GM12865 (cell line): ENCODE measurements at regions not wholly inside any gene's neighbourhood (a gene's known extent, or its start where the extent isn't known, plus 50 kb on each side); places are given as distances from the start of the nearest gene placed in this dataset.
"Not testable (repeated sequence)": the region's sequence is repeated elsewhere in the genome, so short reads cannot be mapped to it uniquely, and the experiment has no call there.

Experiments used
- DNase-seq: peaks from one replicate; pipeline ENCODE4 v3.0.0; 2010; ENCODE audit warnings: low read depth
- H3K4me3 ChIP-seq: 2 replicates; pipeline ENCODE4 v1.5.1; 2011; ENCODE audit warnings: mild to moderate bottlenecking, low read depth, low read length, control low read depth
- TF ChIP-seq, protein P1 (sequence below): IDR thresholded peaks from 2 replicates; pipeline ENCODE4 v1.5.1; 2011; ENCODE audit warnings: low read length, control low read depth, low read depth, inconsistent platforms; ENCODE audit not compliant: insufficient read depth; ENCODE audit errors: missing control alignments

DNA sequence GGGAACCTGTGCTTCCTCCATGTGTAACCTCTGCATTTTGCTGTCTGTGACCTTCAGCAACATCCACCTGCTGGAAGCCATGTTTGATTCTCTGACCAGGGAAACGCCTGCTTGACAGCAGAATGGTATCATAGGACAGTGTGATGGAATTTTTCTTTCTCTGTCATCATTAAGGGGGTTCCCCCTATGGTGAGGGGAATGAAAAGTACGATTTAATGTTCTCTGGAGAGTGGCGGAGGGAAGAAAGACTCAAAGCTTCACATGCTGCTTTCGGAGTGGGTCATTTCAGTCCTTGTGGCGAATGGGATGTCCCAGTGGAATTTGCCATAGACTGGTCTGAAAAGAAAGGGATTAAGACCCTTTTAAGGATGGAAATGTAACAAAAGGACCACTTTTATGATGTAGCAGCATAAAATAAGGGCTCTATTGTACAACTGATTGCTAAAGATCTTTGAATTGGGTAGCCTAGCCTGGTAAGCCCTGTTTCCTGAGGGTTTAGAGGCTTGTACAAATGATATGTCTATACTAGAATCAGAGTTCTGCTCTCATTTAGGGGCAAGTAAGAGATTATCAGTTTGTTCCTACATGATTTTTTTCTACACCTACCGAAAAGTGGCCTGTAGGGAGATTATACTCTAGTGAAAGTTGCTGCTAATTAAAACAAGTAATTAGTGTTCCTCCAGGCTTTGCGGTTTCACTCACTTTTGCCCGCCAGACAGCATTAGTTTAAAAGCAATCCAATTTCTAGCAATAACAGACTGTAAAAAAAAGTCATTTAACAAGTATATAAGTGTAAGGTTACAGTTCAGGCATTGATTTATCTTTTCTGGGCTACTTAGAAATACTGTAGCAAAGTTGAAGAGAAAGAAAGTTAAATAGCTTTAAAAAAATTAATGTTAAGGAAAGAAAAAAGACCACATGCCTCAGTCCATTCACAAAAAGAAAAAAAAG, 904.5 kb downstream of the NR2F1-AS1 start:
- DNase-seq = peak; percentile 24
- H3K4me3 ChIP-seq = no peak overlapping the region
- TF ChIP-seq, protein P1, sequence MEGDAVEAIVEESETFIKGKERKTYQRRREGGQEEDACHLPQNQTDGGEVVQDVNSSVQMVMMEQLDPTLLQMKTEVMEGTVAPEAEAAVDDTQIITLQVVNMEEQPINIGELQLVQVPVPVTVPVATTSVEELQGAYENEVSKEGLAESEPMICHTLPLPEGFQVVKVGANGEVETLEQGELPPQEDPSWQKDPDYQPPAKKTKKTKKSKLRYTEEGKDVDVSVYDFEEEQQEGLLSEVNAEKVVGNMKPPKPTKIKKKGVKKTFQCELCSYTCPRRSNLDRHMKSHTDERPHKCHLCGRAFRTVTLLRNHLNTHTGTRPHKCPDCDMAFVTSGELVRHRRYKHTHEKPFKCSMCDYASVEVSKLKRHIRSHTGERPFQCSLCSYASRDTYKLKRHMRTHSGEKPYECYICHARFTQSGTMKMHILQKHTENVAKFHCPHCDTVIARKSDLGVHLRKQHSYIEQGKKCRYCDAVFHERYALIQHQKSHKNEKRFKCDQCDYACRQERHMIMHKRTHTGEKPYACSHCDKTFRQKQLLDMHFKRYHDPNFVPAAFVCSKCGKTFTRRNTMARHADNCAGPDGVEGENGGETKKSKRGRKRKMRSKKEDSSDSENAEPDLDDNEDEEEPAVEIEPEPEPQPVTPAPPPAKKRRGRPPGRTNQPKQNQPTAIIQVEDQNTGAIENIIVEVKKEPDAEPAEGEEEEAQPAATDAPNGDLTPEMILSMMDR = no peak

DNA sequence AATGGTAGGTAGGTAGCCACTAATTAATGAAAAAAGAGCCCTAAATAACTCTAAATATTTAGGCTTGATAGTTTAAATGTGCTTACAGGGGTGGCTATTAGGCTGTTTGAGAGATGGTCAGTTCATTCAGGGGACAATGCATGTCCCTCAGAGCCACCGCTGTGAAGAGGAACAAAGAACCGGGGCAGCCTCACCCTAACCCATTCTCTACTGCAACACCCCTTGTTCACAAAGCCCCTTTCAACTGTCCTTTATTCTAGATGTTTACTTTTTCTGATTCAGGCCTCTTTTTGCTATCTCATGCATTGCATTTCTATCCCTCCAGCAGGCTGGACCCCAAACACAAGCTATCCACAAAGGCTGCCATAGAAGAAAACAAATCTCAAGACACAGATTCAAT, 906.7 kb downstream of the NR2F1-AS1 start:
- H3K4me3 ChIP-seq = no peak overlapping the region
- TF ChIP-seq, protein P1 = no peak
- no peak for DNase-seq

DNA sequence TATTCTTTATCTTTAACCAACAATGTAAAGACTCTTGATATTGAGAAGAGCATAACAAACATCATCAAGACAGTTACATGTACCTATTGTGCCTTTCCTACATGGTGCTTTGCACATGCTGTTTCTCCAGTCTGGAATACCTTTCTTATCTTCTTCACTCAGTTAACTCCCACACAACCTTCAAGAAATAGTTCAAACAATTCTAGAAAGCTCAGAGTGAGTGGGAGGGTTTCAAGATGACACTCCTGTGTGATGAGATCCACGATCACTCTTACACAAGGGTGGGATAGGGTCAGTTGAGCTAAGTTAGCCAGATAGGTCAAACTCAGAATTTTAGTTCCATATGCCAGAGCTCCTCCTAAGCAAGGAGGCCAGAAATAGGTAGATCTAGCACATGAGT, 915.5 kb downstream of the NR2F1-AS1 start:
- TF ChIP-seq, protein P1 = no peak
- H3K4me3 ChIP-seq = no peak overlapping the region
- DNase-seq = no peak

DNA sequence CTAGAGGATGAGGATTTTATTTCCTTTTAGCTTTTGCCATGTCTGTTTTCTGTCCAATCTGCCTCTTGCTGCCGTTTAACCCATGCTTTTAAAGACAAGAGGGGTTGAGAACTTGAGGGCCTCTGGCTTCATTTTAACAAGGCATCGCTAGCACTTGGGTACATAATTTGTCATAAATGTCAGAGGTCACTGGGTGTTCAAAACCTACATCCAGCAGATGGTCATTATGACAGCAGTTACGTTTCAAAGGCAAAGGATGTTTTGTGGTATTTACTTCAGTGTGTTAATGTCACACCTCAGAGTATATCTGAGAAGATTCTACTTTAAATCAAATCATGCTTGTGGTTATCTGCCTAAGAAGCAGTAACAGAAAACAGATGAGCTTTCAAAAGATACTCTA, 918.3 kb downstream of the NR2F1-AS1 start:
- TF ChIP-seq, protein P1 = no peak
- no peak overlapping the region for H3K4me3 ChIP-seq
- no peak for DNase-seq

DNA sequence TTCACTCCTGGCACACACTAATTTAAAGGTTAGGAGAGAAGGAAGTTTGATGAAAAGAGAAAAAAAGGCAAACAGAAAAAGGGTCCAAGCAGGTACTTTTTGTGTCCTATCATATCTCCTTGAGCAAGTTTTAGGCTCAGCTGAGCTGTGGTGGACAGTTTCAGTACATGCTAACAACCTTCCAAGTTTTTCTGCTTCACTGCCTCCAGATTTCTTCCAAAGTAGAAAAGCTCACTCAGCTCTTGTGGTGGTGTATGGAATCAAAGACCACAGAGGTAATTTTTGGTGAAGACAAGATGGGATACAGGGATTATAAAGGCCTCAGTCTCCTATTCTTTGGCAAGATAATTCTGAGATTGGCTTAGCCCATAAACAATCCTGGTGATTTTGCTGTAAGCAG, 921.8 kb downstream of the NR2F1-AS1 start:
- no peak overlapping the region for H3K4me3 ChIP-seq
- TF ChIP-seq, protein P1 = no peak
- DNase-seq = no peak

DNA sequence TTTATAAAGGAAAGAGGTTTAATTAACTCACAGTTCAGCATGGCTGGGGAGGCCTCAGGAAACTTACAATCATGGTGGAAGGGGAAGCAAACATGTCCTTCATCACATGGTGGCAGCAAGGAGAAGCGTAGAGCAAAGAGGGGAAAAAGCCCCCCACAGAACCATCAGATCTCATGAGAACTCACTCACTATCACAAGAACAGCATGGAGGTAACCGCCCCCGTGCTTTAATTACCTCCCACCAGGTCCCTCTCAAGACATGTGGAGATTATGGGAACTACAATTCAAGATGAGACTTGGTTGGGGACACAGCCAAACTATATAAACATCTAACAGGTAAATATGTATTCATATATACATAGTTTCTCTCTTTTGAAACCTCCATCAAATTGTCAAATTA, 926.4 kb downstream of the NR2F1-AS1 start:
- H3K4me3 ChIP-seq, DNase-seq: not testable (repeated sequence)

DNA sequence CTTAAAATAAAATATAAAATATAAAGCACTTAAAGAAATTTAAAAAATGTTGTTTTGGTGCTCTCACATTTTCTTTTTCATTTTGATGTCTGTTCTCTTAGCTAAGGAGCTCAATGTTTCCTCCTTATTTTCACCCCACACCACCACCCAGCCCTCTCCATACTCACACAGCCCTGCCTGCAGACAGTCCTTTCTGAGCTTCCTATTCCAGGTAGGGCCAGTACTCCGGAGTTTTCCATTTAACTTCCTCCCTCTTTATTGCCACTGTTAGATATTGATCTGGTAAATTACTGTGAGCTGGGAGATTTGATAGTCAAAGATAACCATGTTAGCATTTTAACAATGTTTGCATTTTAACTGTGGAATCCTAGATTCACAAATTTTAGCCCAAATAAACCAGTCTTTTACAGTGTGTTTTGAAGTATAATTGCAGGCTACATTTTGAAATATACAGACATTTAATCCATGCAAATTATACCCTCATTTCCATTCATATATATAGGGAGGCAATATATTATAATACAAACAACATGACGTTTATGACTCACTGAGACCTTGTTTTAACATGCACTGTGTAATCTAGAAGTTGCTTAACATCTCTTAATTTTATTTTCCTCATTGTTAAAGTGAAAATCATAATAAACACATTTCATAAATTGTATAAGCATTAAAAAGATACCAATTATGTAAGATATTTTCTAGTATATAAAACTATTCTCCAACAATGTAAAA, 927.1 kb downstream of the NR2F1-AS1 start:
- DNase-seq = no peak
- no peak overlapping the region for H3K4me3 ChIP-seq
- TF ChIP-seq, protein P1 = no peak
